Fibroblast of skin of left quadriceps (primary cell): ENCODE measurements at regions not wholly inside any gene's neighbourhood (a gene's known extent, or its start where the extent isn't known, plus 50 kb on each side); places are given as distances from the start of the nearest gene placed in this dataset.

Experiments used
- DNase-seq, 2 experiments: peaks; one replicate each; pipeline ENCODE4 v3.0.0-alpha.2; 2013; ENCODE audit warnings: low read depth in 2 of 2

DNA sequence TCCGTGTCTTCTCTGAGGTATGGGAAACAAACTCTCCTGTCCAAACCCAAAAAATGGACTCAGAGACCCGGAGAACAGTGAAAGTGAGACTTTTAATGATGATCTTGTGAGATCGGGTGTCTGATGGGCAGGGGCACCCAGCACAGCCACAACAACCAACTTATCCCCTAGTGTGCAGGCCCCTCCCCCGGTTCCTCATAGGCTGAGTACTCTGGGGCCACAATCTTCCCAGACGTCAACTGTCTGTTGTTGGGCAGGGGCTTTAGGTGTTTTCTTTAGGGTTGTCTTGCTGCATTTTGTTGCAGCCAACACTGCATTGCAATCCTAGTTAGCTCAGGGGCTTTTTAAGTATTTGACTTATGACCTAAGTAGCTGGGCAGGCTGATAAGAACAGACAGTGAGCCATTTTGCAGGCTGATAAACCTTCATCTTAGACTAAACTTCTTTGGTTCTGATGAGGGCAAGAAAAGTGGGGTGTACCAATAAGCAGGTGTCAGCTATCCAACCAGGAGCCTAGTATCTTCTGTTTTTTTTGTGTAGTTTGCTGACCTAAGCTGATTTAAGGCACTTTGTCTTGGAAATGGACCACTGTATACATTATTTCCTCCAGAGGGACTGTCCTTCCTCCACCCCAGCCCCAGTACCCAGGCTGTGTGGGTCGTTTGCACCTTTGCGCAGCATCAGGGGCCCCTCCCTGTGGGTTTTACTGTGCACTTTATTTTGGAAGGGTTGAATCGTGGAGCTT lies 1323.6 kb downstream of the TBC1D22A start:
- DNase-seq = no peak

DNA sequence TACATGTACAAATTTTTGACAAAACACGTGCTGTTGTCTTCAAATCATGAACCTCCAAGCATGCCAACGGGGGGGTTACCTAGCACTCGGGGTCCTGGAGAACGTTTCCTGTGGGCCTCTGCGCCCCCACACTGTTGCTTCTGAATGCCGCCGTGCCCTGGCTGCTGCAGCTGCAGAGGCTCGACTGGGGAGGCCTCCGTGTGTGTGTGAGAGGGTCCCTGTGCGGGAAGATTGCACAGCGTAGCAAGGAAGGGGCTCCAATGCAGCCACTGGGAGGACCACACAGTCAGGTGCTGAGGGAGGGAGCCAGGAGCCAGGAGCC lies 1322.2 kb downstream of the TBC1D22A start:
- no peak for DNase-seq

DNA sequence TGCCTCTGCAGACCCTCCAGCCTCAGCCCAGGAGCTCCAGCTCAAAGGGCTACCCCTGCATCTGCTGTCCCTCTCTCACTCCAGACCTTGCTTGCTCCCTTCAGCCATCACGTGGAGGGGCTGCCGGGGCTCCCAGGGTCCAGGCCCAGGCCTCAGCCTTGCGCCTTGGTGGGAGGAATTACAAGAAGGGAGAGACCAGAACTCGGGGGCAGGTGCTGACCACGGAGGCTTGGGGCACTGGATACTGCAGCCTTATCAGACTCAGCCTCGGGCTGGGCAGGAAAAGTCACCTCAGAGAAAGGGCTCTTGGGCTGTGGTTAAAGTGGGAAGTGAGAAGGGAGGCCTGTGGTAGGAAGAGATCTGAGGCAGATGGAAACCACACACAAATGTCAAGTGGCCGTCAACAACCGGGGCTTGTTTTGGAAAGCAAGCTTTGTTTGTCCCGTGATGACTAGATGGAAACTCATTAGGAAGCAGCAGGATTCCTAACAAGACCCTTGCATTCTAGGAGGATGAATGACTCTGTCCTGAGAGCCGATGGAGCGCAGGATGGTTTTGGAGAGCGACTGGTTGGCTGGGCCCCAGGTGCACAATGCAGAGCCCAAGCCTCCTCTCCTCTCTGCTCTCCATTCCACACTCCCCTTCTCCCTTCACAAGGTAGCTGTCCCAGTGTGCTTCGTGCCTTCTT lies 1321.7 kb downstream of the TBC1D22A start:
- DNase-seq = no peak

DNA sequence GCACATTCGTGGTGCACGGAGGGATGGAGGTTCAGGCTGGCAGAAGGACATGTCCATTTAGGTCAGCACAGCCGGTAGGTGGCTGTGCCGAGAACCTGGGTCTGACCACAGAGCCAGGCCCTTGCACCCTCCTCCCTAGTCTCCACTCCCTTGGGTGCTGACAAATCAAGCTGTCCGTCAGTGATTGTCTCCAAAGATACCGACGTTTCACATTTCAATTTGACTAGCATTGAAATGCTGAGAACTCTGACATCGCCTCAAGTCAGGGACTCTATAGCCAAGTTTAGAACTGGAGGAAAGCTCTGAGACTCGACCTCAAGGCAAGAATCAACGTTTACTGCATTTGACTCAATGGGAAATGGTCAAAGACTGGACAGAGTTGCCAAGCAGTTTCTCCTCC lies 1321.1 kb downstream of the TBC1D22A start:
- no peak for DNase-seq

DNA sequence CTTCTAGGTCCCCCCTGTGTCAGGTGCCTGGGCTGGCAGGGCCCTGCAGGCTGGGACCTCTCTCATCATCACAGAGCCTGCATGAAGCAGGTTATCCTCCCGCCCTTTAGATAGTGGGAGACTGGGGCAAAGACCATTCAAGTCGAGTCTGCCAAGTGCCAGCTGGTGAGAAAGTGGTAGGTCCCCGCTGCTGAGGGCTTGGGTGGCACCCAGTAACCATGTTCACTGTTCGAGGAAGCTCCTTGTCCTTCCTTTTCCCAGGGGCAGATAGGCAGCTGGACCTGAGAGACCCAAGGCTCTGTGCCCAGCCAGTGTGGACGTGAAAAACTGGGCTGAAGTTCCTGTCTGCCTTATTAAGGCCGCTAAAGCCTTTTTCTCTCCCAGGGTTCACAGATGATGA lies 1319.8 kb downstream of the TBC1D22A start:
- DNase-seq = no peak

DNA sequence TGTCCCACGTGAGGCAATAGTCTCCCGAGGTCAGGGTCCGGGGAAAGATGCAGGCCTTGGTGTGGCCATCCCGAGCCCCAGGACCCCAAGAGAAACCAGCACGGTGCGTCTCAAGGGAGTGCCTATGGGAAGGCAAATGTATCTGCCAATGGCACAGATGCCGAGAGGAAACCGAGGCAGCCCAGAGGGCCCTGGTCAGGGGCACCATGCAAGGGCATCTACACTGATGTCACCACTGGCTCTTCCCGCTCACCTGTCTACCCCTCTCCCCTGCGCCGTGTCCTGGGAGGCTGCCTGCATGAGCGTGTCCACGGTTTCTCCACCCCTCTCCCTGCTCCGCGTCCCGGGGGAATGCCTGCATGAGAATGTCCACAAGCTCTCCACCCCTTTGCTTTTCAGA lies 1318.8 kb downstream of the TBC1D22A start:
- DNase-seq = no peak

DNA sequence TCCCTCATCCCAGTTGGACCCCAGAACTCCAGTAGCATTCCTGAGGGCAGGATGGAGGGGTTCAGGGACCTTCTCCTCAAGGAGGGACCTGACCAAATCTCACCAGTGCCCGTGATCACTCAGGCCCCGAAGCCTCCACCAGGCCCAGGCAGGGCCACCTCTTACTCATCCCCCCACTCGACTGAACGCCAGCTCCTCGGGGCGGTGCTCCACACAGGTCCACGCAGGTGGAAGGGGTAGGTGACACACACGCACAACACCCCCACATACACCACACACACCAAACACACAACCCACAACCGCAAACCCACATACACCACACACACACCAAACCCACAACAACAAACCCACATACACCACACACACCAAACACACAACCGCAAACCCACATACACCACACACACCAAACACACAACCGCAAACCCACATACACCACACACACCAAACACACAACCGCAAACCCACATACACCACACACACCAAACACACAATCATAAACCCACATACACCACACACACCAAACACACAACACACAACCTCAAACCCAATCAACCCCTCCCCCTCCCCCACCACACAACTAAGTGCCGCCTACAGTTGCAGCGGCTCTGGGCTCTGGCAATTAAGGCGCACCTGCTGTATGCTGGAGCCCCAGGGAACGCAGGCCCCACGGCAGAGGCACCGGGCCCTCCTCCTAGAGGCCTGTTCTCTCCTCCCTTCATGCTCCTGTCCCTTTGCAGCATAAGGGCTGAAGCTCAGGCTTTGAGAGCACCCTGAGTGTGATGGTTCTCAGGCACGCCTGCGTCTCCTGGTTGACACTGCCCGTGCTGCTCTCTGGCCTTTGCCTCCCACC lies 1318.1 kb downstream of the TBC1D22A start:
- no peak for DNase-seq

DNA sequence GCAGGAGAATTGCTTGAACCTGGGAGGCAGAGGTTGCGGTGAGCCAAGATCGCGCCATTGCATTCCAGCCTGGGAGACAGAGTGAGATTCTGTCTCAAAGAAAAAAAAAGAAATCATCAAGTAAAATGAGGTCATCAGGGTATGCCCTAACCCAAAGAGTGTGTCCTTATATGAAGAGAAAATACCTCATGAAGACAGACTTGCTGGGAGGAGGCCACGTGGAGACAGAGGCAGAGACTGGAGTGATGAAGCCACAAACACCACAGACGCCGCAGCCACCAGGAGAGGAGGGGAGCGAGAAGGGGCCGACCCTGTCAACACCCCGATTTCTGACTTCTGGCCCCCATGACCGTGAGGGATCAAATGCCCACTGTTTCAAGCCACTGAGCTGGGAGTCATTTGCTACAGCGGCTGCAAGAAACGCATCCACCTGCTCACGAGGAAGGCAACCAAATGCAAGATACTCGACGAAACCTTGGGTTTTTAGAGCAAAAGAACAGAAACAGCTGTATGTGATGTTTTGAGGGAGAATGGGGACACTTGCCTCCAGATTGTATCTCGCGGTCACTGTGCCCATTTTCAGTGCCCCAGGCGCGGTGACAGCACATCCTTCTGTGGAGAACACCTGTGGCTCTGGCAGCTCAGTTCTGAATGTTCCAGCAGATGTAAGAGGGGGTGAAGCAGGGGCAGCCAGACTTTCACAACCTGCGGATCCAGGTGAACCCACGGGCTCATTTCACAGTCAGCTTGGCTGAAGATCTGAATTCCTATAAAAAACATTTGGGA lies 1317.2 kb downstream of the TBC1D22A start:
- no peak for DNase-seq

DNA sequence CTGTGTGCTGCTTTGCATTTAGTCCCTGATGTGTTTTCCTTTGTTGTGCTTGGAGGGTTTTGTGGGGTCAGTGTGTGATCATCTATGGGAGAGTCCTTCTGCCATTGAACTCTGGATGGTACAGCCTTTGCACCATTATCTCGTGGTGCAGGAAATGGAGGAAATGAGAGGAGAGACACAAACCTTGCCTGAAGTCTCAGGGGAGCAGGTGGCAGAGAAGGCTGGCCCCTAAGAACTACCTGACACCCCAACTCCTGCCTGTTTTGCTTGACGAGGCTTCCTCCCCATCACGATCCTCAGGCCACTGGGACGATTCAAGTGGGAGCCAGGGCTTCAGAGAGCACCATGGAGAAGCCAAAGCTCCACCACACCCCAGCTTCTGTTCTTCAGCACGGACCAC lies 1316.4 kb downstream of the TBC1D22A start:
- no peak for DNase-seq

DNA sequence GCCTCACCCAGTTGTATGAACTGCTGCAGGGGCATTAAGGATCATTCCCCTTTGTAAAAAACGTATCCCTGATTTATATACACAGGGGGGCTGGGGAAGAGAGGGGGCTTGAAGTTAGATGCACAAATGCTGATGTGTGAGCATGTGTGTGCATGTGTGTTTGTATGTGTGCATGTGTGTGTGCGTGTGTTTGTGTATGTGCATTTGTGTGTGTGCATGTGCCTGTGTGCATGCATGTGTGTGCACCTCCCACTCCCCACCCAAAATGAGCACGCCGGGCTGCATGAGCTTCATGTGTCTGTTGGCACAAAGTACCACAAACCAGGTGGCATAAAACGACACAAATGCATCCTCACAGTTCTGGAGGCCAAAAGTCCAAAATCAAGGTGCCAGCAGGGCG lies 1315.2 kb downstream of the TBC1D22A start:
- no peak for DNase-seq

DNA sequence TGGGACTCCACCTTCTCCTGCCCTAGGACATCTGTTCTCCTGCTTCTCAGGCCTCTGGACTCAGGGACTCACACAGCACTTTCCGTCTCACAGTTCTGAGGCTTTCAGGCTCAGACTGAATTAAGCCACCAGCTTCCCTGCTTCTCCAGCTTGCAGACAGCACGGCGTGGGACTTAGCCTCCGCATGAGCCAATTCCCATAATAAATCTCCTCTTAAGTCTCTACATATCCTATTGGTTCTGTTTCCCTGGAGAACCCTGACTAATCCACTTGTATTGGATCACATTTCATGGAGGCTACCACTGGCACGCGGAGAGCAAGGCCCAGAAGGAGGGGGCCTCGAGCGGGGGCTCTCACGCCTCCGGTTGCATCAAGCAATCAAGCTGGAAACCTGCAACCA lies 1313.6 kb downstream of the TBC1D22A start:
- no peak for DNase-seq

DNA sequence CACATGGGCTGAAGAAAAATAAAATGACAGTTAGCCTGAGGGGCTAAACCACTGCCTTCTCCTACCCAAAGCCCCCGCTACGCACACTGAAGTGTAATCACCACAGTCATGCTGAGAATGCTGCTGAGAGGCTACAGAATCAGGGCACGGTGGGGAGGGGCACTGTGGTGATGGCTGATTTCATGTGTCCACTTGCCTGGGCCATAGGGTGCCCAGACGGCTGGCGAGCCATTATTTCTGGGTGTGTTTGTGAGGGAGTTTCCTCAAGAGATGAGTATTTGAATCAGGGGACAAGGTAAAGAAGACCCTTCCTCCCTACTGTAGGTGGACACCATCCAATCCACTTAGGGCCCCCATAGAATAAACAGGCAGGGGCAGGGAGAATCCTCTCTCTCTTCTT lies 1313.2 kb downstream of the TBC1D22A start:
- no peak for DNase-seq

DNA sequence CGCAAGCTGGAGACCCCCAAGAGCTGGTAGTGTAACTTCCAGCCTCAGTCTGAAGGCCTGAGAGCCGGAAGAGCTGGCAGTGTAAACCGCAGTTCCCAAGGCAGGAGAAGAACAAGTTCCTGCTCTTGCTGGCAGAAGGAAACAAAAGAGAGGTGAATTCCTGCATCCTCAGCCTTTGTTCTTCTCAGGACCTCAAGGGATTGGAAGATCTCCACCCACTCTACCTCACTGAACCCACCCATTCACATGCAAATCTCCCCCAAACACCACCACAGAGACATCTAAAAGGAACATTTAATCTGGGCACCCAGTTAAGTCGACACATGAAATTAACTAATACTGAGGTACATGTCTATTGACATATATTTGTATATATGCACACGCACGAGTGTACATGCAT lies 1310.3 kb downstream of the TBC1D22A start:
- no peak for DNase-seq

DNA sequence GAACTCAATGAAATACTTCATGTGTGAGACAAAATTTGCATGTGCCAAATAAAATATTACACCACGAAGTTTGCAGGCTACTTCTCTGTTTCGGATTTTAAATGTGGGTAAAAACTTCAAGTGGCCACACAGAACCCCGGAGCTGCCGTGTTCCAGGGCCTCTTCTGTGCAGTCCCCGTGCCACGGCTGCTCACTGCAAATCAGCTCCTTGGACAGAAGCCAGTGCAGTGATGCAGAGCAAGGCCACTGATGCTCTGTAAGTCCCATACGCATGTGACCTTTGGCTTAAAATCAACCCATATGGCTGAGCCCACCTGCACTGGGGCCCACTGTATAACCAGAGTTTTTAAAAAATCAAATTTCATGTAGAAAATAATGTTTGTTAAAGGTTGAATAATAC lies 1309.4 kb downstream of the TBC1D22A start:
- no peak for DNase-seq

DNA sequence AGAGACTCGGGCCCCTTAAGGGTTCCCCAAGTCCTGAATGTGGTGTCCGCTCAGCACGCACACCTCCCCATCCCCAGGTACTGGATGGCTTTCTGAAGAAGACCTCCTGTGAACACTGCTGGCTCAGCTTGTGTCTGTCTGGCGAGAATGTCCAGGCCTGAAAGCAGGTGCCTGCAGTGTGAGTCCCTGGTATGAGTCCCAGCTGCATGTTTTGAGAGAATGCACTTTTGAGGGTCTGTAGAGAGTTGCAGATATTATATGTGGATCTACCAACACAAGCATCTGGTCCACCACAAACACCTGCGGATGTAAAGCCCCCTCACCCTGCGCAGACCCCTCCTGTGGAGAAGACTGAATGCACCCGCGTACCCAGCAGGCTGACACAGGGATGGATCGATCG lies 1308.9 kb downstream of the TBC1D22A start:
- DNase-seq = no peak

DNA sequence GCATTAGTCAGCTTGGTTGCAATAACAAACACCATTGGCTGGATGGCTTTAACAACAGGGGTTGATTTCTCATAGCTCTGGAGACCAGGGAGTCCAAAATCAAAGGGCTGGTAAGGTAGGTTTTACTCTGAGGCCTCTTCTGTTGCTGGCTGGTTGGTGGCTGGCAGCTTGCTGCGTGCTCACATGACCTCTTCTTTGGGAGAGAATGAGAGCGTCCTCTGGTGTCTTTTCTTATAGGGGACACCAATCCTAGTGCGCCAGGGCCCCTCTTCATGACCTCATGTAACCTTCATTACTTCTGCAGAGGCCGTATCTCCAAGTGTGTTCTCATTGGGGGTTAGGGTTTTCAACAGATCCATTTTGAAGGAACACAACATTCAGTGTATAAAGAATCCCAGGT lies 1308.3 kb downstream of the TBC1D22A start:
- no peak for DNase-seq

DNA sequence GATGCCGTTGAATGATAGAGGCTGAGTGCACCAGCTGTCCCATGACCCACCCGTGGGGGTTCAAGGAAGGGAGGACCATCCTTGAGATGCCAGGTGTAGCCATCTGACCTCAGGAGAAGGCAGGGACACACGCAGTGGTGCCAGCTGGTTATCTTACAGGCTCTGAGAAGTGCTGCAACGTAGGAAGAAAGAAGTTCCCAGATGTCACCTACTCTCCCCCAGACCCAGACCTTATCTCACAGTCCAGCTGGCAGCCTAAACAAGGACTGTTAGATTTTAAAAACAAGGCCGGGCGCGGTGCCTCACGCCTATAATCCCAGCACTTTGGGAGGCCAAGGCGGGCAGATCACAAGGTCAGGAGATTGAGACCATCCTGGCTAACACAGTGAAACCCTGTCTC lies 1307.6 kb downstream of the TBC1D22A start:
- DNase-seq = no peak

DNA sequence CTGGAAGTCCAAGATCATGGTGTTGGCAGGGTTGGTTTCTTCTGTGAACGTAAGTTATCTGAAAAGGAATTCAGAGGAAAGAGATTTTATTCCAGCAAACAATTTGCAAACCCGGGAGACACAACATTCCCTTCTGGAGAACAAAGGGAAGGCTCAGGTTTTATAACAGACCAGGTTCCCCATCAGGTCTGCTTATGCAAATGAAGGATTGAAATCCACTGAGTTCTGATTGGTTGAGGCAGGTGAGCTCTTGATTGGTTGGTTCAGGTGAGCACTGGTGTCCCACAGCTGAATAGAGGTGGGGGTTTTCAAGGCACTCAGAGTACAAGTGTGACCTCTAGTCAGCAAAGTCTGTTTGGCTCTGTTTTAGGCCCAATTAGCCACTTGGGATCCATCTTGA lies 1306.8 kb downstream of the TBC1D22A start:
- no peak for DNase-seq

DNA sequence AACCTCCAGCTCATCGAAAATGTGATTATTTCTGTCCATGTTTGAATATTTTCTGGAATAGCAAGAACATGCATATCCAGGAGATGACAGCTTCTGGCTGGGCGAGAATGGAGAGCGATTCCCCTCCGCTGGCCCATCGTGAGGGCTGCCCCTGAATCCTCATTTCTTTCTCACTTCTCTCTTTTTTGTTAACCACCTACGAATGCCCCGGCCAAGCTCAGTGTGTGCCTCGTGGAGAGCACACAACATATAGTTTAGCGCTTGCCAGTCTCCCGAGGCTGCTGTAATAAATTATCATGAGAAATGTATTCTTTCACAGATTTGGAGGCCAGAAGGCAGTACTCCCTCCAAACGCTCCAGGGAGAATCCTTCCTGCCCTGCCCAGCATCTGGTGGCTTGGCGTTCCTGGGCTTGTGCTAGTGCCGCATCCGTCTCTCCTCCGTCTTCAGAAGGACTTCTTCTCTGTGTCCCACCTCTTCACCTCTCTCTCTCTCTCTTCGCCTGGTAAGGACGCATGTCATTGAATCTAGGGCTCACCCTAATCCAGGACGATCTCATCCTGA lies 1306.0 kb downstream of the TBC1D22A start:
- no peak for DNase-seq

DNA sequence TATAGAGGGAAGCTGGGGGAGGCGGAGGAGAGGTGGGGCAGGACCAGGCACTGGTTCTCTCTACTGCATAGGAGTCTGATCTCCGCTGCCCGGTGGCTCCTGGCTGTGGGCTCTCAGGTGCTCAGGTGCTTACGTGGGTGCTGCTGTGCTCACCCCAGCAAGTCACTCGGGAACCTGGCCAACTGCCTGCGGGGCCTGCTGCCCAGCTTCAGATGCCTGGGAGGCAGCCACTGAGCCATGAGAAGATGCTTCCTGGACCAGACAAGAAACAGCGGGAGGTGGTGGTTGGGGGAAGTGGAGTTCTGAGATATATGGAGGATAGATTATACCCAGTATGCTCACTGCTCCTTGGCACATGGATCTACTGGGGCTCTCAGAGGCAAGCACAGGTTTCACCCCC lies 1303.4 kb downstream of the TBC1D22A start:
- no peak for DNase-seq

DNA sequence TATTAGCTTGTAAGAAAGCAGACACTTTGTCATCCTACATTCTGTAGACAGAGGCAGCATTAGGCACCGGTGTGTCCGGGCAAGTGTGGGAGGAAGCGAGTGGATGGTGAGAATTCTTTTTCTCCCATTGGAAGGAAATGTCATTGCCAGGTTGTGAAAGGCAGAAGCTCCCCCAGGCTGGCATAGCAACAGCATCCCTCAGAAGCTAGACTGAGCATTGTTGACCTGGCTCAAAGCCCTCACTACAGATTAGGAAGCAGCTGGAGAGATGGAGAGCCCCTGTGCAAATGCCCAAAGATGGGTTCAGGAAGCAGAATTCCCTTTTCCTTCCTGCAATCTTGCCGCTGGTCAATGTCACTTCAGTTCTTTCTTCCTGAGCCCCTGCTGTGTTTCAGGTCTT lies 1299.3 kb downstream of the TBC1D22A start:
- DNase-seq = no peak

DNA sequence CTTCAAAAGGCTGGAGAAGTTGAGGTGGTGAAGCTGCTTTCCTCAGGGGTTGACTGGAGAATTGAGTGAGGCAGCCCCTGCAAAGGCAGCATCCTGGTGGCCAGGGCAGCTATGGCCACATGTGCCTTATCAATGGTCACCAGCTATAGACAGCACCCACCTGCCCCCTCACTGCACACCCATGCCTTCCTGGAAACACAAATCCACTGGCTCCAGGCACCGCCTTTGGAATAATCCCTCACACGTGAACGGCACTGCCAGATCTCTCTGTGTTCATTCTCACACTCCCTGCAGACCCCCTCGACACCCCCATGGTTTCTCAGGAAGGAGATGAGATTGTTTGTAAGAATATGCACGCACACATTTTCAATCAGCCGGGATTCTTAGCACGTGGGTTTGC lies 1297.8 kb downstream of the TBC1D22A start:
- DNase-seq = no peak
